Neural progenitor cell (in vitro differentiated cells): ENCODE measurements at regions not wholly inside any gene's neighbourhood (a gene's known extent, or its start where the extent isn't known, plus 50 kb on each side); places are given as distances from the start of the nearest gene placed in this dataset.

Experiments
- DNase-seq: peaks from one replicate; pipeline ENCODE4 v3.0.0-alpha.2; 2016; ENCODE audit warnings: low spot score
- H2AFZ ChIP-seq: fragments of 200-600 bp; sonication (generic); replicated peaks from 2 replicates; pipeline ENCODE4 v1.6.1; 2016; ENCODE audit warnings: antibody characterized with exemption
- H3F3A ChIP-seq: fragments of 200-600 bp; sonication (generic); 2 replicates; pipeline ENCODE4 v1.6.1; 2016; ENCODE audit warnings: antibody characterized with exemption, low read depth
- H3K27ac ChIP-seq: fragments of 200-600 bp; sonication (generic); 2 replicates; pipeline ENCODE4 v1.5.1; 2016; ENCODE audit warnings: mild to moderate bottlenecking
- H3K27me3 ChIP-seq: fragments of 200-600 bp; sonication (generic); 2 replicates; pipeline ENCODE4 v1.6.1; 2016; ENCODE audit warnings: mild to moderate bottlenecking, moderate library complexity
- H3K36me3 ChIP-seq: fragments of 200-600 bp; sonication (generic); 2 replicates; pipeline ENCODE4 v1.5.1; 2016
- H3K4me1 ChIP-seq: fragments of 200-600 bp; sonication (generic); 2 replicates; pipeline ENCODE4 v1.6.1; 2016; ENCODE audit warnings: mixed run types
- H3K4me2 ChIP-seq: fragments of 200-600 bp; sonication (generic); 2 replicates; pipeline ENCODE4 v1.6.1; 2016
- H3K4me3 ChIP-seq: fragments of 200-600 bp; sonication (generic); 2 replicates; pipeline ENCODE4 v1.5.1; 2016
- H3K79me2 ChIP-seq: fragments of 200-600 bp; sonication (generic); 2 replicates; pipeline ENCODE4 v1.6.1; 2016; ENCODE audit warnings: low read depth
- H3K9ac ChIP-seq: fragments of 200-600 bp; sonication (generic); 2 replicates; pipeline ENCODE4 v1.6.1; 2016
- H3K9me3 ChIP-seq: fragments of 200-600 bp; sonication (generic); 2 replicates; pipeline ENCODE4 v1.5.1; 2016; ENCODE audit warnings: low read depth
- H4K20me1 ChIP-seq: fragments of 200-600 bp; sonication (generic); 2 replicates; pipeline ENCODE4 v1.6.1; 2016; ENCODE audit warnings: low read depth
- H3K27ac Mint-ChIP-seq: 3 replicates; pipeline ENCODE4 v1.8.0; 2021; ENCODE audit warnings: mixed read lengths
- H3K27me3 Mint-ChIP-seq: 2 replicates; pipeline ENCODE4 v1.8.0; 2022; ENCODE audit warnings: low read depth, mild to moderate bottlenecking, inconsistent platforms, moderate library complexity, mixed read lengths; ENCODE audit not compliant: insufficient read depth
- H3K36me3 Mint-ChIP-seq: 3 replicates; pipeline ENCODE4 v1.8.0; 2021; ENCODE audit warnings: mixed read lengths
- H3K4me1 Mint-ChIP-seq: 3 replicates; pipeline ENCODE4 v1.8.0; 2021; ENCODE audit warnings: mixed read lengths
- H3K4me3 Mint-ChIP-seq: 3 replicates; pipeline ENCODE4 v1.8.0; 2021; ENCODE audit warnings: mild to moderate bottlenecking, moderate library complexity, mixed read lengths
- H3K9me3 Mint-ChIP-seq: 3 replicates; pipeline ENCODE4 v1.8.0; 2020; ENCODE audit warnings: mixed read lengths
- CTCF ChIP-seq: fragments of 200-600 bp; sonication (generic); IDR thresholded peaks from 2 replicates; pipeline ENCODE4 v1.5.1; 2017; ENCODE audit warnings: antibody characterized with exemption, mild to moderate bottlenecking
- EZH2 ChIP-seq: fragments of 200-600 bp; sonication (generic); IDR thresholded peaks from 2 replicates; pipeline ENCODE4 v1.6.1; 2017; ENCODE audit warnings: antibody characterized with exemption, mild to moderate bottlenecking, moderate library complexity
- EZH2phosphoT487 ChIP-seq: fragments of 200-600 bp; sonication (generic); IDR thresholded peaks from 2 replicates; pipeline ENCODE4 v1.6.1; 2017; ENCODE audit warnings: antibody characterized with exemption

GRCh38 chr6:22106961-22107360 lies 189.9 kb downstream of the PRL start:
- H3K4me3 ChIP-seq, result no peak overlapping the region
- no peaks in the 10 kb centered on the region for H3K4me1 ChIP-seq
- no peaks in the 10 kb centered on the region for H3K9me3 ChIP-seq
- H2AFZ ChIP-seq, result no peak overlapping the region
- no peaks in the 10 kb centered on the region for H4K20me1 ChIP-seq
- Mint-ChIP-seq H3K9me3 (peaks cover 9% of the 10 kb centered on the region), H3K4me1 (no peaks in the 10 kb centered on the region), H3K27me3 (no peaks in the 10 kb centered on the region), H3K27ac (no peak overlapping the region), H3K36me3 (peaks cover 28% of the 10 kb centered on the region), H3K4me3 (no peak overlapping the region)
- no peaks in the 10 kb centered on the region for H3K27me3 ChIP-seq
- H3K4me2 ChIP-seq, result no peak overlapping the region
- no peaks in the 10 kb centered on the region for H3K36me3 ChIP-seq
- H3K79me2 ChIP-seq, result no peaks in the 10 kb centered on the region
- TF ChIP-seq EZH2 (no peak), EZH2phosphoT487 (no peak), CTCF (no peak)
- H3K9ac ChIP-seq, result no peak overlapping the region
- no peak for DNase-seq
- H3K27ac ChIP-seq, result no peak overlapping the region
- H3F3A ChIP-seq, result no peaks in the 10 kb centered on the region

GRCh38 chr6:22108199-22108598 lies 188.6 kb downstream of the PRL start:
- H3K4me2 ChIP-seq, result no peak overlapping the region
- H3K27me3 Mint-ChIP-seq, result no peaks in the 10 kb centered on the region
- H3K4me1 Mint-ChIP-seq, result no peaks in the 10 kb centered on the region
- no peak for TF ChIP-seq CTCF
- no peak for TF ChIP-seq EZH2phosphoT487
- no peak for TF ChIP-seq EZH2
- no peaks in the 10 kb centered on the region for H4K20me1 ChIP-seq
- no peaks in the 10 kb centered on the region for H3K79me2 ChIP-seq
- no peaks in the 10 kb centered on the region for H3F3A ChIP-seq
- no peaks in the 10 kb centered on the region for H3K9me3 ChIP-seq
- no peak overlapping the region for H2AFZ ChIP-seq
- H3K27me3 ChIP-seq, result no peaks in the 10 kb centered on the region
- H3K9me3 Mint-ChIP-seq, result peaks cover 2% of the 10 kb centered on the region
- H3K4me3 ChIP-seq, result no peak overlapping the region
- H3K4me3 Mint-ChIP-seq, result no peak overlapping the region
- DNase-seq, result no peak
- H3K36me3 Mint-ChIP-seq, result peaks cover 25% of the 10 kb centered on the region
- no peaks in the 10 kb centered on the region for H3K36me3 ChIP-seq
- peak overlapping the region; percentile 76 for H3K27ac Mint-ChIP-seq
- H3K27ac ChIP-seq, result no peak overlapping the region
- H3K4me1 ChIP-seq, result no peaks in the 10 kb centered on the region
- H3K9ac ChIP-seq, result no peak overlapping the region

GRCh38 chr6:22110061-22110460 lies 186.8 kb downstream of the PRL start:
- H3K36me3 ChIP-seq, result no peaks in the 10 kb centered on the region
- Mint-ChIP-seq H3K4me1 (no peaks in the 10 kb centered on the region), H3K27me3 (no peaks in the 10 kb centered on the region), H3K4me3 (no peak overlapping the region), H3K9me3 (no peaks in the 10 kb centered on the region), H3K36me3 (peaks cover 23% of the 10 kb centered on the region), H3K27ac (no peak overlapping the region)
- H3K9me3 ChIP-seq, result no peaks in the 10 kb centered on the region
- no peaks in the 10 kb centered on the region for H3K27me3 ChIP-seq
- no peak overlapping the region for H2AFZ ChIP-seq
- TF ChIP-seq EZH2phosphoT487, result no peak
- no peaks in the 10 kb centered on the region for H3K4me1 ChIP-seq
- no peaks in the 10 kb centered on the region for H3K79me2 ChIP-seq
- H3K4me3 ChIP-seq, result no peak overlapping the region
- H3K9ac ChIP-seq, result no peak overlapping the region
- no peak for DNase-seq
- H3F3A ChIP-seq, result no peaks in the 10 kb centered on the region
- H3K4me2 ChIP-seq, result no peak overlapping the region
- H4K20me1 ChIP-seq, result no peaks in the 10 kb centered on the region
- H3K27ac ChIP-seq, result no peak overlapping the region

- H3K27ac Mint-ChIP-seq, result no peak overlapping the region
- Histone ChIP-seq H4K20me1 (no peaks in the 10 kb centered on the region), H3K4me2 (no peak overlapping the region), H3K9ac (no peak overlapping the region), H3F3A (peaks cover 8% of the 10 kb centered on the region), H3K4me1 (peaks cover 7% of the 10 kb centered on the region), H3K9me3 (no peaks in the 10 kb centered on the region), H3K79me2 (no peaks in the 10 kb centered on the region), H3K27ac (no peak overlapping the region), H3K27me3 (no peaks in the 10 kb centered on the region), H3K4me3 (no peak overlapping the region), H3K36me3 (no peaks in the 10 kb centered on the region), H2AFZ (no peak overlapping the region)
- TF ChIP-seq CTCF (no peak), EZH2phosphoT487 (no peak), EZH2 (no peak)
- no peaks in the 10 kb centered on the region for H3K9me3 Mint-ChIP-seq
- H3K27me3 Mint-ChIP-seq, result no peaks in the 10 kb centered on the region
- H3K4me3 Mint-ChIP-seq, result no peak overlapping the region
- DNase-seq, result no peak
- peaks cover 6% of the 10 kb centered on the region for H3K4me1 Mint-ChIP-seq
- H3K36me3 Mint-ChIP-seq, result peaks cover 27% of the 10 kb centered on the region
Measured at GRCh38 chr6:22112461-22112860, 184.4 kb downstream of the PRL start.
